Keratinocyte (primary cell): ENCODE measurements at regions not wholly inside any gene's neighbourhood (a gene's known extent, or its start where the extent isn't known, plus 50 kb on each side); places are given as distances from the start of the nearest gene placed in this dataset.

Experiments
- DNase-seq: peaks from one replicate; pipeline ENCODE4 v3.0.0-alpha.2; 2011; ENCODE audit warnings: low read depth, missing footprints, low spot score
- FAIRE-seq: peaks from 2 replicates; lab custom pipeline; 2011; peaks lifted over from hg19 to GRCh38; lab: Jason Lieb, UNC
- H2AFZ ChIP-seq: 2 replicates; pipeline ENCODE4 v1.6.0; 2012; ENCODE audit warnings: low read length, control low read depth, inconsistent platforms; ENCODE audit not compliant: control insufficient read depth
- H3K27ac ChIP-seq: 2 replicates; pipeline ENCODE4 v1.5.1; 2011; ENCODE audit warnings: low read length; ENCODE audit not compliant: control insufficient read depth, insufficient read depth
- H3K27me3 ChIP-seq: 3 replicates; pipeline ENCODE4 v1.6.0; 2011; ENCODE audit warnings: low read length; ENCODE audit not compliant: control insufficient read depth, insufficient read depth; ENCODE audit errors: extremely low read depth
- H3K36me3 ChIP-seq, 2 experiments: 2 replicates in 1 of 2; 3 replicates in 1 of 2; pipeline ENCODE4 v1.5.1; 2011; ENCODE audit warnings: low read length in 2 of 2, mild to moderate bottlenecking in 1 of 2; ENCODE audit not compliant: control insufficient read depth in 2 of 2, insufficient read depth in 2 of 2; ENCODE audit errors: extremely low read depth in 1 of 2
- H3K4me1 ChIP-seq: 3 replicates; pipeline ENCODE4 v1.5.1; 2011; ENCODE audit warnings: low read length; ENCODE audit not compliant: control insufficient read depth, insufficient read depth; ENCODE audit errors: extremely low read depth
- H3K4me2 ChIP-seq: 3 replicates; pipeline ENCODE4 v1.6.0; 2011; ENCODE audit warnings: low read depth, low read length; ENCODE audit not compliant: control insufficient read depth, insufficient read depth; ENCODE audit errors: extremely low read depth
- H3K4me3 ChIP-seq, 3 experiments: fragments of 200-600 bp in 1 of 3; sonication (generic) in 1 of 3; 2 replicates in 2 of 3; 3 replicates in 1 of 3; pipeline ENCODE4 v1.5.1; 2011 to 2016; ENCODE audit warnings: low read length in 3 of 3, mild to moderate bottlenecking in 3 of 3, control low read depth in 2 of 3, inconsistent platforms in 1 of 3, low read depth in 1 of 3, mixed read lengths in 1 of 3, mixed run types in 1 of 3, moderate library complexity in 1 of 3; ENCODE audit not compliant: control insufficient read depth in 2 of 3, insufficient read depth in 2 of 3; ENCODE audit errors: extremely low read depth in 1 of 3
- H3K79me2 ChIP-seq: 2 replicates; pipeline ENCODE4 v1.6.0; 2012; ENCODE audit warnings: low read length; ENCODE audit not compliant: control insufficient read depth, insufficient read depth
- H3K9ac ChIP-seq: 3 replicates; pipeline ENCODE4 v1.6.0; 2011; ENCODE audit warnings: low read length; ENCODE audit not compliant: control insufficient read depth, insufficient read depth; ENCODE audit errors: extremely low read depth
- H3K9me1 ChIP-seq: 3 replicates; pipeline ENCODE4 v1.6.0; 2011; ENCODE audit warnings: low read length; ENCODE audit not compliant: control insufficient read depth, insufficient read depth; ENCODE audit errors: extremely low read depth
- H3K9me3 ChIP-seq: 2 replicates; pipeline ENCODE4 v1.5.1; 2012; ENCODE audit warnings: low read depth, low read length; ENCODE audit not compliant: control insufficient read depth
- H4K20me1 ChIP-seq: 3 replicates; pipeline ENCODE4 v1.6.0; 2011; ENCODE audit warnings: low read length; ENCODE audit not compliant: control insufficient read depth, insufficient read depth; ENCODE audit errors: extremely low read depth
- EZH2 ChIP-seq: IDR thresholded peaks from one replicate; pipeline ENCODE4 v1.6.1; 2012; ENCODE audit warnings: inconsistent platforms, mild to moderate bottlenecking, low read length, moderate library complexity
- dilution Hi-C: fragments of 300-500 bp; cut with MboI; formaldehyde crosslinking; loops from one replicate; pipeline ENCODE4 v1.7.0; 2020; ENCODE audit warnings: low sequenced_read_pairs; ENCODE audit not compliant: extremely low pct_ligation_motif_present
- TF ChIP-seq, protein P1 (sequence below), 3 experiments: IDR thresholded peaks in 1 of 3; conservative IDR thresholded peaks in 1 of 3; optimal IDR thresholded peaks in 1 of 3; 2 replicates in 2 of 3; 3 replicates in 1 of 3; pipeline versions ENCODE3 to v1.5.1; 2011; ENCODE audit warnings: low read length in 3 of 3, mild to moderate bottlenecking in 3 of 3, moderate library complexity in 2 of 3, control low read depth in 1 of 3, inconsistent platforms in 1 of 3; ENCODE audit not compliant: insufficient read depth in 2 of 3; ENCODE audit errors: extremely low read depth in 1 of 3

DNA sequence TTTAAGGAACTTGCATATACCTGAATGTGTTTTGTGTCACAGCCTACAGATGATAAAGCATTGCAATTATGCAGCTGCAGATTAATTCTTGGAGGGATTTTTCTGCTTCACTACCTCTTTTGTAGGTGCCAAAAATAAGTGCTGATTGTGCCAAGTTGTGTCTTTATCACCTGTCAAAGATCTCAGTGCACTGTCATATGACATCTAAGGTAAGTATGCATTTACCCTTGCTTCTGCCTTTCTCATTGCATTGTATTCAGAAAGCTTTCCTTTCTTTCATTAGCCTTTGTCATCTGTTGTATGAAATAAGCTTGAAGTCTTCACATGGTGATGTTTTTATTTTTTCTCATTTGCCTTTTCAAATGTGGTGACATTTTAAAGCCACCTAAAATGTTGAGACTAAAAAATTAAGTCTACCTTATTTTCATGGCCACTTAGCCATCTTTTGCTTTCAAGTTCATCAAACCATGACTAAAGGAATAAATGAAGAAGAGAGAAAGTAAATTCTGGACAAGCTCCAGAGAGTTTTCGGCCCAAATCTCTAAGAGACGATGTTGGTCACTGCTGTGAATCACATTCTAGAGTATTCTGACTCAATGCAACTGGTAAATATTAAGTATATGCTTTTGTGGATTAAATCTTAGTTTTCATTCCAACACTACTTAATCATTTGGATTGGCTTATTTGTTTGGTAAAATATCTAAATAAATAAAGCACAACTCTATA lies 381.8 kb upstream of the EPHA3 start:
- Histone ChIP-seq H3K27ac (no peak overlapping the region), H3K4me3 (no peak overlapping the region), H3K4me2 (no peak overlapping the region), H3K9me1 (no peaks in the 10 kb centered on the region), H4K20me1 (no peaks in the 10 kb centered on the region), H3K9ac (no peak overlapping the region), H3K9me3 (no peaks in the 10 kb centered on the region), H3K36me3 (no peaks in the 10 kb centered on the region), H3K79me2 (no peaks in the 10 kb centered on the region), H3K27me3 (no peaks in the 10 kb centered on the region), H2AFZ (no peak overlapping the region), H3K4me1 (no peaks in the 10 kb centered on the region)
- FAIRE-seq (no peak), DNase-seq (no peak)
- dilution Hi-C loops, result no loop called here
- TF ChIP-seq, protein P1, sequence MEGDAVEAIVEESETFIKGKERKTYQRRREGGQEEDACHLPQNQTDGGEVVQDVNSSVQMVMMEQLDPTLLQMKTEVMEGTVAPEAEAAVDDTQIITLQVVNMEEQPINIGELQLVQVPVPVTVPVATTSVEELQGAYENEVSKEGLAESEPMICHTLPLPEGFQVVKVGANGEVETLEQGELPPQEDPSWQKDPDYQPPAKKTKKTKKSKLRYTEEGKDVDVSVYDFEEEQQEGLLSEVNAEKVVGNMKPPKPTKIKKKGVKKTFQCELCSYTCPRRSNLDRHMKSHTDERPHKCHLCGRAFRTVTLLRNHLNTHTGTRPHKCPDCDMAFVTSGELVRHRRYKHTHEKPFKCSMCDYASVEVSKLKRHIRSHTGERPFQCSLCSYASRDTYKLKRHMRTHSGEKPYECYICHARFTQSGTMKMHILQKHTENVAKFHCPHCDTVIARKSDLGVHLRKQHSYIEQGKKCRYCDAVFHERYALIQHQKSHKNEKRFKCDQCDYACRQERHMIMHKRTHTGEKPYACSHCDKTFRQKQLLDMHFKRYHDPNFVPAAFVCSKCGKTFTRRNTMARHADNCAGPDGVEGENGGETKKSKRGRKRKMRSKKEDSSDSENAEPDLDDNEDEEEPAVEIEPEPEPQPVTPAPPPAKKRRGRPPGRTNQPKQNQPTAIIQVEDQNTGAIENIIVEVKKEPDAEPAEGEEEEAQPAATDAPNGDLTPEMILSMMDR (optimal IDR thresholded peaks at IDR 0.05 in 1 of 3, IDR thresholded peaks at IDR 0.05 in 1 of 3, conservative IDR thresholded peaks at IDR 0.05 in 1 of 3; ENCODE audit: extremely low read depth in 1 of 3, insufficient read depth in 2 of 3, low read length in 3 of 3), result no peak
- no peak for TF ChIP-seq EZH2

DNA sequence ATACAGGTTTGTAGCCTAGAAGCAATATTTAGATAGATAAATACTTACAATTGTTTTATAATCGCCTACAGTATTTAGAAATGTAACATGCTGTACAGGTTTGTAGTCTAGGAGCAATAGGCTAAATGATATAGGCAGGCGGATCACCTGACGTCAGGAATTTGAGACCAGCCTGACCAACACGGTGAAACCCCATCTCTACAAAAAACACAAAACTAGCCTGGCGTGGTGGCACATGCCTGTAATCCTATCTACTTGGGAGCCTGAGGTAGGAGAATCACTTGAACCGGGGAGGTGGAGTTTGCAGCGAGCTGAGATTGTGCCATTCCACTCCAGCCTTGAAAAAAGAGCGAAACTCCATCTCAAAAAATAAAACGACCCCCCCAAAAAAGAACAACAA lies 375.2 kb upstream of the EPHA3 start:
- dilution Hi-C loops, result no loop called here
- Histone ChIP-seq H4K20me1 (no peaks in the 10 kb centered on the region), H3K4me1 (no peaks in the 10 kb centered on the region), H3K27me3 (no peaks in the 10 kb centered on the region), H3K27ac (no peak overlapping the region), H3K9me1 (no peaks in the 10 kb centered on the region), H3K4me2 (no peak overlapping the region), H3K9ac (no peak overlapping the region), H3K4me3 (no peak overlapping the region), H2AFZ (no peak overlapping the region), H3K36me3 (no peaks in the 10 kb centered on the region), H3K79me2 (no peaks in the 10 kb centered on the region), H3K9me3 (no peaks in the 10 kb centered on the region)
- TF ChIP-seq, protein P1 (optimal IDR thresholded peaks at IDR 0.05 in 1 of 3, IDR thresholded peaks at IDR 0.05 in 1 of 3, conservative IDR thresholded peaks at IDR 0.05 in 1 of 3; ENCODE audit: extremely low read depth in 1 of 3, insufficient read depth in 2 of 3, low read length in 3 of 3), result no peak
- TF ChIP-seq EZH2, result no peak
- FAIRE-seq, result no peak
- DNase-seq, result no peak
